Endothelial cell (in vitro differentiated cells): ENCODE measurements at regions not wholly inside any gene's neighbourhood (a gene's known extent, or its start where the extent isn't known, plus 50 kb on each side); places are given as distances from the start of the nearest gene placed in this dataset.

ENCODE experiments used
- DNase-seq: peaks from one replicate; pipeline ENCODE4 v3.0.0; 2021; ENCODE audit warnings: low spot score
- H3K27ac Mint-ChIP-seq: one replicate; pipeline ENCODE4 v1.8.0; 2021; ENCODE audit warnings: mixed read lengths, inconsistent platforms; ENCODE audit not compliant: unreplicated experiment
- H3K27me3 Mint-ChIP-seq: one replicate; pipeline ENCODE4 v1.8.0; 2021; ENCODE audit warnings: mild to moderate bottlenecking, moderate library complexity, mixed read lengths, inconsistent platforms; ENCODE audit not compliant: unreplicated experiment
- H3K36me3 Mint-ChIP-seq: one replicate; pipeline ENCODE4 v1.8.0; 2021; ENCODE audit warnings: mild to moderate bottlenecking, low read depth, mixed read lengths, inconsistent platforms; ENCODE audit not compliant: unreplicated experiment
- H3K4me1 Mint-ChIP-seq: one replicate; pipeline ENCODE4 v1.8.0; 2021; ENCODE audit warnings: mild to moderate bottlenecking, mixed read lengths, inconsistent platforms; ENCODE audit not compliant: unreplicated experiment
- H3K4me3 Mint-ChIP-seq: one replicate; pipeline ENCODE4 v1.8.0; 2021; ENCODE audit warnings: mild to moderate bottlenecking, mixed read lengths, inconsistent platforms; ENCODE audit not compliant: unreplicated experiment
- H3K9me3 Mint-ChIP-seq: one replicate; pipeline ENCODE4 v1.8.0; 2021; ENCODE audit warnings: mixed read lengths, inconsistent platforms; ENCODE audit not compliant: unreplicated experiment
- TF ChIP-seq, protein P1 (sequence below): fragments of 200-600 bp; sonication (generic); IDR thresholded peaks from one replicate; pipeline ENCODE4 v1.5.0; 2021; ENCODE audit warnings: antibody characterized with exemption; ENCODE audit not compliant: unreplicated experiment

DNA sequence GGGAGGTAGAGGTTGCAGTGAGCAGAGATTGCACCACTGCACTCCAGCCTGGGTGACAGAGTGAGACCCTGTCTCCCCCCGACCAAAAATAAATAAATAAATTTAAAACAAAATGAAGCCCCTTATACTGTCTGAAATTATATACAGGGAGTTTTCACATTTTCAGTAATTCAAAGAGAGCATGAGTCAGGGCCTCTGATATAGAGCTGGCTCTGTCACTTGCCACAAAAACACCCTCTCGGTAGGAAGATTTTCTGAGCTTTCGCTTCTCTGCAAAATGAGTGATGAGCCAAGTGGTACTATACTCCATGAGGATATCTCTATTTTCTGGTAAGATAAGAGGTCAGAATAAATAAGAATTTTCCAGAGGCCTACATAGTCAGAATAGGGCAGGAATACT, 462.9 kb downstream of the COG6 start:
- DNase-seq = no peak
- H3K9me3 Mint-ChIP-seq = no peaks in the 10 kb centered on the region
- H3K27ac Mint-ChIP-seq = no peak overlapping the region
- H3K36me3 Mint-ChIP-seq = no peaks in the 10 kb centered on the region
- H3K27me3 Mint-ChIP-seq = no peaks in the 10 kb centered on the region
- TF ChIP-seq, protein P1, sequence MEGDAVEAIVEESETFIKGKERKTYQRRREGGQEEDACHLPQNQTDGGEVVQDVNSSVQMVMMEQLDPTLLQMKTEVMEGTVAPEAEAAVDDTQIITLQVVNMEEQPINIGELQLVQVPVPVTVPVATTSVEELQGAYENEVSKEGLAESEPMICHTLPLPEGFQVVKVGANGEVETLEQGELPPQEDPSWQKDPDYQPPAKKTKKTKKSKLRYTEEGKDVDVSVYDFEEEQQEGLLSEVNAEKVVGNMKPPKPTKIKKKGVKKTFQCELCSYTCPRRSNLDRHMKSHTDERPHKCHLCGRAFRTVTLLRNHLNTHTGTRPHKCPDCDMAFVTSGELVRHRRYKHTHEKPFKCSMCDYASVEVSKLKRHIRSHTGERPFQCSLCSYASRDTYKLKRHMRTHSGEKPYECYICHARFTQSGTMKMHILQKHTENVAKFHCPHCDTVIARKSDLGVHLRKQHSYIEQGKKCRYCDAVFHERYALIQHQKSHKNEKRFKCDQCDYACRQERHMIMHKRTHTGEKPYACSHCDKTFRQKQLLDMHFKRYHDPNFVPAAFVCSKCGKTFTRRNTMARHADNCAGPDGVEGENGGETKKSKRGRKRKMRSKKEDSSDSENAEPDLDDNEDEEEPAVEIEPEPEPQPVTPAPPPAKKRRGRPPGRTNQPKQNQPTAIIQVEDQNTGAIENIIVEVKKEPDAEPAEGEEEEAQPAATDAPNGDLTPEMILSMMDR = no peak
- H3K4me1 Mint-ChIP-seq = peaks cover 7% of the 10 kb centered on the region
- H3K4me3 Mint-ChIP-seq = no peak overlapping the region

DNA sequence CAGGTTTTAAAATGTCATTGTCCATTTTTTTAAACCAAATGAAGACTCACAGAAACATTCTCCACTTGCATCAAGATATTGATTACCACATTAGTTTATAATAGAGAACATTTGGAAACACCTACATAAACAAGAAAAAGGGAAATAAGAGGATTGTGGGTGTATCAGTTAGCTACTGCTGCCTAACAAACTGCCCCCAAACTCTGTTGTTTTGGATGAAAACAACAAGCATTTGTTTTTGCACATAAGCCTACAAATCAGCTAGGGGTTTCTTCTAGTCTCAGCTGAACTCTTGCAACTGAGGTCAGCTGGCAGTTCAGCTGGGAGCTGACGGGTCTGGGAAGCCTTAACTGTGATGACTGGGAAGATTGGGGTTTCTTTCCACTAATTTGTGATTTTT, 464.4 kb downstream of the COG6 start:
- no peak overlapping the region for H3K27ac Mint-ChIP-seq

GRCh38 chr13:40120288-40120687, 464.8 kb downstream of the COG6 start:
- H3K27ac Mint-ChIP-seq = no peak overlapping the region
- H3K9me3 Mint-ChIP-seq = no peaks in the 10 kb centered on the region
- TF ChIP-seq, protein P1 = no peak
- H3K27me3 Mint-ChIP-seq = no peaks in the 10 kb centered on the region
- DNase-seq = no peak
- H3K4me1 Mint-ChIP-seq = peaks cover 7% of the 10 kb centered on the region
- no peaks in the 10 kb centered on the region for H3K36me3 Mint-ChIP-seq
- no peak overlapping the region for H3K4me3 Mint-ChIP-seq

More for the DNA sequence above, 464.4 kb downstream of the COG6 start:
- Mint-ChIP-seq H3K4me3 (no peak overlapping the region), H3K9me3 (no peaks in the 10 kb centered on the region), H3K36me3 (no peaks in the 10 kb centered on the region), H3K27me3 (no peaks in the 10 kb centered on the region), H3K4me1 (peaks cover 7% of the 10 kb centered on the region)
- TF ChIP-seq, protein P1 = no peak
- no peak for DNase-seq

DNA sequence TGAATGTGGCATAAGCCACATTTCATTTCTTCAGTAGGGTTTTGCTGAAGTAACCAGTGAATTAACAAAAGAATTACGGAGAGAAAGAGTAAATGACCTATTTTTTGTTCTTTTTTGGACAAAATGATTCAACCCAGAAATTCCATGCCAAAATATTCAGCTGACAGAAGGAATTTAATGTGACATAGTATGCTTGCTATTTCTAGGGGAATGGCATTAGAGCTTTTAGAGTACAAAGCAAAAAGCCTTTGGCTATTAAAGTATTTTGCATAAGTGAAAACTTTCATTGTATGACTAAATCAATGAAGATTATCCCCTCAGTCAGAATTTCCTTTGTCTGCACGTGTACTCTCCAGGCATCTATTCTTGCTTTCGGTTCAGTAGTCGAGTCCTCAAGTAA, 465.3 kb downstream of the COG6 start:
- DNase-seq = no peak
- Mint-ChIP-seq H3K27ac (no peak overlapping the region), H3K9me3 (no peaks in the 10 kb centered on the region), H3K4me3 (no peak overlapping the region), H3K27me3 (peaks cover 2% of the 10 kb centered on the region), H3K4me1 (peaks cover 5% of the 10 kb centered on the region), H3K36me3 (no peaks in the 10 kb centered on the region)
- TF ChIP-seq, protein P1 = no peak

GRCh38 chr13:40121722-40122121, 466.3 kb downstream of the COG6 start:
- peaks cover 3% of the 10 kb centered on the region for H3K4me1 Mint-ChIP-seq
- TF ChIP-seq, protein P1 = no peak
- H3K4me3 Mint-ChIP-seq = no peak overlapping the region
- no peaks in the 10 kb centered on the region for H3K9me3 Mint-ChIP-seq
- H3K27ac Mint-ChIP-seq = no peak overlapping the region
- peaks cover 2% of the 10 kb centered on the region for H3K27me3 Mint-ChIP-seq
- no peaks in the 10 kb centered on the region for H3K36me3 Mint-ChIP-seq
- no peak for DNase-seq
